T-helper 22 cell (primary cell): ENCODE measurements at regions not wholly inside any gene's neighbourhood (a gene's known extent, or its start where the extent isn't known, plus 50 kb on each side); places are given as distances from the start of the nearest gene placed in this dataset.

ENCODE experiments used
- DNase-seq: peaks from one replicate; pipeline ENCODE4 v3.0.0-alpha.2; 2020; ENCODE audit warnings: low read depth

GRCh38 chr14:22415605-22415959 lies 173.4 kb downstream of the DAD1 start:
- DNase-seq, result no peak

GRCh38 chr14:22414876-22415604 lies 174.0 kb downstream of the DAD1 start:
- DNase-seq, result no peak

DNA sequence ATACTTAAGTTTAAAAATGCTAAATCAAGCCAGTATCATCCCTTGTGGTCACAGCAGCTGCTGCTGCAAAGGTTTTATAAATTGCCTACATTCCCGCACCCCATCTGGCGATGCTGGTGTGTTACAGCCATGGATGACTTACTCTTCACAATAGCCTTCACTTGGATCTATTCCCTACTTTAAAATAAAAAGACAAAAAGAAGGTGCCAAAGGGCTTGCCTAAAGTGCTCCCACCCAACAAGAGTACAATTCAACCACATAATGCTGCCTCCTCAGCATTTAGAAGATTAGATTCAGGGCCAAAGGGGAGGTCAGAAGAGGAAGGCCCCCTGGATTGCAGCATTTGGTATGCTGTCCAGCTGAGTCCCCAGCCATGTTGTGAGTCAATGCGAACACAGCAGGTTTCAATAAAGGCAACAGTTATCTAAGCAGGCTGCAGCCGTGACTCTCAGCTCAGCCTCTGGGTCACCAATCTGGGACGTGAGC lies 176.1 kb downstream of the DAD1 start:
- DNase-seq, result no peak

DNA sequence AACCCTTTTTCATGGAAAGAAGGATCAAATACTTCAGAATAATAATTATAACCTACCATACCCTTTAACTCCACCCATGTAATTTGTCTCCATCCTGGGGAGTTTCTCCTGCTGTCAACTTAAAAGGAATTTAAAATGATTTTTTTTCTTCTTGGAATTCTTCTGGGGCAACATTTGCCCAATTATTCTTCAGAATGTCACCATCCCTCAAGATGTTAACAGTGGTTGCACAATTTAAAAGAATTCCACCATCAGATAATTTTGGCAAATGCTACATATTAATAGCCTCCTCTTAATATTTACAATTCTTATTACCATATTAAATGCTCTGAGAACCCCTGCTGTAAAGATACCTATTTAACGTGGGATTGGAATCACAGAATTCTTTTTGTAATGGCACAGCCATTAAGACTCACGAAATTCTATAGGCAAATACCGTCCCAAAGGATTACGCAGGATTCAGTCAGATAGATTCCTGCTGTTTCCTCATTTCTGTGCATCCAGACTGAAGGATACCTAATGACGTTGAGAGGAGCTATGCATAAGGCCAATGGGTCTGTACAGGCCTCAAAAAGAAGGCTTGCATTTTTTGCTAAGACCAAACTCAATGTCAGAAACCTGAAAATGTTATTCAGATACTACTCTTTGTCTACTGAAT lies 177.5 kb downstream of the DAD1 start:
- DNase-seq, result no peak

- no peak for DNase-seq
Observed at GRCh38 chr14:22410497-22410896, 178.5 kb downstream of the DAD1 start.

GRCh38 chr14:22409006-22409405 lies 180.0 kb downstream of the DAD1 start:
- no peak for DNase-seq

GRCh38 chr14:22408547-22408946 lies 180.5 kb downstream of the DAD1 start:
- no peak for DNase-seq

DNA sequence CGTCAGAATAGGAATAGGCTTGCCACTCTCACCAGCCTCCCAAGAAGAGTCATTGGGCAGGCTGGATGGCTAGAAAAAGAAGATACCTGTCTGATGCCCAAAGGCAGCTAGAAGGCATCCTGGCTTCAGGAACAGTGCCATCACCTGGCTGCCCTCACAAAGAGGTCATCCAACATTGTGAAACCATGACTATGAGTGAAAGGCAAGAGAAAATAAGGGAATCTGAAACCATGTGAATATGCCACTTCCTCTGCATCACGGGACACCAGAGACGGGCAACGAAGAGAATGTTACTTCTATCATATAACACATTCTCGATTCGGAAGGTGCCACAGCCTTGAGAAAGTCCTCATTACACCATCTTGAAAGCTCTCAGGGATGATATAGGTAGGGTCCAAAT lies 182.0 kb downstream of the DAD1 start:
- DNase-seq, result no peak

GRCh38 chr14:22405201-22405600 lies 183.8 kb downstream of the DAD1 start:
- DNase-seq, result no peak

GRCh38 chr14:22403296-22403695 lies 185.7 kb downstream of the DAD1 start:
- DNase-seq, result no peak

DNA sequence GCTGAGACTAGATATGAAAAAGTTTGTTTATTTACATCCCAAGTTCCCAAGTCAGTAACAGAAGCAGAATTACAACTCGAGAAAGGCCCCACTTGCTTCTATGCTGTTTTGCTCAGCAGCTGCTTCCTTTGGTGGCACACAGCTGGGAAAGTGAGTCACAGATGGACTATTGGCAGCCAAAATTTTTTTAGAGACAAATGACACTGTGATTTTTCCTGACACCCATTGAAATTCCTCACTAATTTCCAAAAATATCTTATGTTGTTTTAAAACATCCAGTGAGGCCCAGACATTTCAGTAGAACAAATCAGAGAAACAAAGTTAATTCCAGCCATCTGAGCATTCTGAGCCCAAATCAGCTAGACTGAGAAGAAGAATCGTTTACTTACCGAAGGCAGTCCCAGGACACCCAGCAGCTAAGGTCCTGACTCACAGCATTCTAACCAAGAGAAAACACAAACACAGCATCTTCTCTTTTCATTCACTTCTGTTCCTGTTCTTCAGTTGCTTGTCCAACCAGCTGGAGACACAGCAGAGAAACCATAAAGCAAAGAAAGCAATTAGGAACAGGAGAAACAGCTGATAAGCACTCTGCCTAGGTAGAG lies 188.3 kb downstream of the DAD1 start:
- DNase-seq, result no peak

DNA sequence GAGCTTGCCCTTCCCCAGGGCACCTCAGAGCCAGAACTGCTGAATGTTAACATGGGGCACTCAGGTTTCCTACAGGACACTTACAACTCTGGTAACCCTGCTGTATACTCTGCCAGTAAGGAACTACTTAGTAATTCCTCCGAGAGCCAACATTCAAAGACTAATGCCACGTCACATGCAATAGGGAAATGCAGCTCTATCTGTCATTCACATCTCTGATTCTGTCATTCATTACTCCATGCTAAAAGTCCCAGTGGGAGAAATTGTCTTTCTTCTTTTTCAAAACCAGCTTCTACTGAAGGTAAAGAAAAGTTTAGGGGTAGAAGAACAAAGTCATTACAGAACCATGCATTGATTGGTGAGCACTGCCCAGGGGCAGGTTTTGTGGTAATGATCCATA lies 189.2 kb downstream of the DAD1 start:
- no peak for DNase-seq

DNA sequence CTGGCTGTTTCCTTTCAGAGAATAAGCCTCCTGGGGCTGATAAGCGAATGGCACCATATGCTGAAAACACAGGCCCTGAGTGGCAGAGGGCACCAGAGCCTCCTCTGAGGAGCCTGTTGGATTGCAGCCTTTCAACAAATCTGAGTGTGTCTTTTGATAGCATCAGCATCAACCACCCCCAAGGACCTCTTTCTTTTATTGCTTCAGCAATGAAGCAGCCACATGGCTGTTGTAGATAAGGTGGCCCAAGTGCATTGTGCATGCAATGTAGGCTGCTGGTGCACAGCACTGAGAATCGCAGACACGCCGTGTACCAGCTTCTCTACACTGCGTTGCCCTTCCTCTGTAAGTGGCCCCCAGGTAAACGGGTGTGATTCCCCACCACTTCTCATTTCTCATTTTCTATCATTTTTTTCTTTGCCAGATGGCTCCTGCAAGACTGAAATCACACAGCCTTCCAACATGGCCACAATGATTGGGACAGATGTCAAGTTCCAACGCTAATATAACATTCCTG lies 191.7 kb downstream of the DAD1 start:
- no peak for DNase-seq

DNA sequence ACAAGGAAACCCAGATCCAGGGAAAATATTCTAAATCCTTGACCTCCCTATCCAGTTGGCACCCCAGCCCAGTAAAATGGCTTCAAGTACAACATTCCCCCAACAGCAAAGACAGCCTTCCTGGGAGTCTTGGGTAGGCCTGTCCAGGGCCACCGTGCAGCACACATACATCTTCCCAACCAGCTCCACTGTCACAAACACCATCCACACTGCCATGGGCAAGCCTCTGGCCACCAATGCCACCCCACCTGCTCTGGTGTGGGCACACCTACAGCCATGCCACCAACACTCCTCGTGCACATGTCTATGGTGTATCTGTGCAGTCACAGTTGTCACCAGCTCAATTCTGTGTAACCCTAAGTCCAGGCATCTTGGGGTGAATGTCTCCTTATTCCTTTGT lies 193.2 kb downstream of the DAD1 start:
- no peak for DNase-seq

DNA sequence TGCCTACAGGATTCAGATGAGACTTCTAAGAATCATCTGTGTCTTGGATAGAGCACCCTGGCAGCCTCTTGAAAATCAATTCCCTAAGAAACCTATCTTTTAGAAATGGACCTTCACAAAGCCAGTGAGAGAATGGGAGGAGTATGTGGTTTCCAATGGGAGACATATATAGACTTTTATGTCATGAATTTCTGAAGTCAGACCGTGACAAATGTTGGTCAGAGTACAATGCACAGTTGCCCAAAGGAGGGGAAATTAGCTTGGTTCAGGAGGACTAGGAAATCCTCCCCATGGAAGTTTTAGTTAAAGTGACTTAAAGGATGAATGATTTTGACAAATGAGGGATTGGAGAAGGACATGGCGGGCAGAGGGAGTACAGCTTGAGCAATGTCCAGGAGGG lies 194.4 kb downstream of the DAD1 start:
- no peak for DNase-seq

- no peak for DNase-seq
Observed at GRCh38 chr14:22393796-22394195, 195.2 kb downstream of the DAD1 start.

GRCh38 chr14:22391908-22392565 lies 197.0 kb downstream of the DAD1 start:
- DNase-seq, result no peak

DNA sequence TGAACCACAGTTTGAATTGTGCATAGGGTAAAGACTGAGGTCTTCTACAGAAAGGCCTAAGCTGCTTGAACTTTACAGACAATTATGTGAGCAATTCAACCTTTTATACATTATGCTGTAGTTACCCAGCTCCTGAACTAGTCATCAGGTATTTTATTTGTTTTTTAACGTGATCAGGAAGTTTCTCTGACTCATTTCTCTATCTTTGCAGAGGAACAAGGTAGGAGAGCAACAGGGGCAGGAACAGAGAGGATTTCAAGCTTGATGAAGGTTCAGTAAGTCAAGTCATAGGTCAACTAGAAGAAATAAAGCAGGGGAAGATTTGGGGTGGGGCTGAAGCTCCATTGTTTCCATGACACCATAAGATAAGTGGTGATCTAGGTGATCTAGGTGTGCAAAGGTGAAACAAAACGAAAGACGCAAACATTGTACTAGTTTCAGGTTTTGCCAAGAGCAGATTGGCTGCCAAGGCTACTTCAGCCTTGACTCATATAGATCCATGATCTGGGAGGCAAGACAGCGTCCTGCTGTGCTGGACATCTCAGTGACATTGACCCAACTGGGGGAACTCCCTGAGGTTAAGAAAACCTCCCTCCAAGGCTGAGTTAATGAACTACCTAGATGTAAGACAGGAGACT lies 198.1 kb downstream of the DAD1 start:
- no peak for DNase-seq

DNA sequence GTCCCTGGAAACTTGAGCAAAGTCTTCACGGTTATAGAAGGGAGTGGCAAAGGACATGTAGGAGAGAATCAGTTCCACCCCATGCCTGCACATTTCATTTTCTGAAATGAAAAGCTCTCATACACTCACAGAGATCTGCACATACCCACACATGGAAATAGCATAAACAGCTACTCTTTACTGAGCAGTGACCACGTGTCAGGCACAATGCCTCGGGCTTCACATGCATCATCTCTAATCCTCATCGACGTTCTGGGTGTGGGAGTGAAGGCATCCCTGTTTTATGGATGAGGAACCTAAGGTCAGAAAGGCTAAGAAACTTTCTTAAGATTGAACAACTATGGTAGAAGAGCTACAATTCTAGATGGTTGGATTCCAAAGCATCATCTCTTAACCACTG lies 198.8 kb downstream of the DAD1 start:
- DNase-seq, result no peak

- no peak for DNase-seq
Observed at GRCh38 chr14:22388669-22389595, 200.1 kb downstream of the DAD1 start.

GRCh38 chr14:22387776-22388241 lies 201.2 kb downstream of the DAD1 start:
- DNase-seq, result no peak
